K562 (cell line): ENCODE measurements at regions not wholly inside any gene's neighbourhood (a gene's known extent, or its start where the extent isn't known, plus 50 kb on each side); places are given as distances from the start of the nearest gene placed in this dataset.

Source experiments
- ATAC-seq: fragments of 200-7000 bp; cut with Tn5 transposase; 3 replicates; pipeline ENCODE4 v1.9.1; 2020; ENCODE audit warnings: moderate library complexity
- BruUV-seq: library from RNA; stranded (reverse); fragments of 400-500 nt; replicated peaks from 2 replicates; lab custom pipeline; 2021; lab: Mats Ljungman, UMichigan
- CTCF ChIA-PET: fragments of 300-600 bp; formaldehyde crosslinking; extraction: SDS; loops from one replicate; lab custom pipeline; 2021; ENCODE audit warnings: low intra/inter-chr PET ratio; lab: Yijun Ruan, JAX
- POLR2A ChIA-PET: fragments of 300-600, 350-650 bp; sonication (Branson Sonifier 250); formaldehyde crosslinking; extraction: SDS; loops from one replicate; lab custom pipeline; 2021; ENCODE audit warnings: antibody characterized with exemption, inconsistent platforms; lab: Yijun Ruan, JAX
- DNase-seq, 4 experiments: peaks; one replicate each; pipeline versions ENCODE4 v3.0.0 to v3.0.0-alpha.2; 2011 to 2018; ENCODE audit warnings: low spot score in 3 of 4, mixed read lengths in 3 of 4; ENCODE audit errors: extremely low read depth in 1 of 4
- FAIRE-seq: peaks from 2 replicates; lab custom pipeline; 2011; peaks lifted over from hg19 to GRCh38; lab: Jason Lieb, UNC
- H2AFZ ChIP-seq: 2 replicates; pipeline ENCODE4 v1.6.0; 2011; ENCODE audit warnings: low read depth, low read length, control low read depth, inconsistent platforms
- H3K27ac ChIP-seq: fragments of 200-600 bp; 3 replicates; pipeline ENCODE4 v1.8.0; 2011; ENCODE audit warnings: low read depth, mild to moderate bottlenecking, control low read depth, inconsistent platforms, low read length, moderate library complexity, mixed read lengths; ENCODE audit errors: extremely low read depth
- H3K27me3 ChIP-seq, 2 experiments: fragments of 300-600 bp in 1 of 2; 2 replicates in 1 of 2; 3 replicates in 1 of 2; pipeline versions ENCODE4 v1.6.0 to v1.8.0; 2011; ENCODE audit warnings: inconsistent platforms in 2 of 2, low read length in 2 of 2, mild to moderate bottlenecking in 1 of 2, mixed read lengths in 1 of 2, moderate library complexity in 1 of 2; ENCODE audit not compliant: control insufficient read depth in 2 of 2, insufficient read depth in 2 of 2
- H3K36me3 ChIP-seq: fragments of 300-600 bp; 3 replicates; pipeline ENCODE4 v1.8.0; 2011; ENCODE audit warnings: mild to moderate bottlenecking, low read length, inconsistent platforms; ENCODE audit not compliant: control insufficient read depth, insufficient read depth
- H3K4me1 ChIP-seq, 2 experiments: fragments of 200-600 bp in 1 of 2; replicated peaks in 1 of 2; 2 replicates in 1 of 2; 3 replicates in 1 of 2; pipeline versions ENCODE4 v1.5.1 to v1.8.0; 2011; ENCODE audit warnings: inconsistent platforms in 2 of 2, low read length in 2 of 2, mild to moderate bottlenecking in 1 of 2, mixed read lengths in 1 of 2, moderate library complexity in 1 of 2; ENCODE audit not compliant: control insufficient read depth in 2 of 2, insufficient read depth in 2 of 2
- H3K4me2 ChIP-seq: 2 replicates; pipeline ENCODE4 v1.6.1; 2011; ENCODE audit warnings: low read length, control low read depth, inconsistent platforms, mixed read lengths; ENCODE audit not compliant: insufficient read depth
- H3K4me3 ChIP-seq: fragments of 200-600 bp; sonication (generic), shearing (Covaris generic); 2 replicates; pipeline ENCODE4 v1.5.1; 2016; ENCODE audit warnings: control low read depth, inconsistent platforms
- H3K79me2 ChIP-seq: fragments of 200-600 bp; 3 replicates; pipeline ENCODE4 v1.8.0; 2011; ENCODE audit warnings: low read length, inconsistent platforms; ENCODE audit not compliant: control insufficient read depth, insufficient read depth
- H3K9ac ChIP-seq, 2 experiments: 2 replicates each; pipeline versions ENCODE4 v1.6.0 to v1.6.1; 2011; ENCODE audit warnings: low read depth in 2 of 2, low read length in 2 of 2, control low read depth in 1 of 2, inconsistent platforms in 1 of 2, mild to moderate bottlenecking in 1 of 2, mixed read lengths in 1 of 2; ENCODE audit not compliant: insufficient read depth in 1 of 2
- H3K9me1 ChIP-seq: one replicate; pipeline ENCODE4 v1.6.0; 2011; ENCODE audit warnings: inconsistent platforms, mild to moderate bottlenecking, low read length, moderate library complexity; ENCODE audit not compliant: control insufficient read depth, insufficient read depth
- H3K9me3 ChIP-seq: replicated peaks from 2 replicates; pipeline ENCODE4 v1.5.1; 2011; ENCODE audit warnings: low read depth, low read length, inconsistent platforms; ENCODE audit not compliant: control insufficient read depth, insufficient read depth
- H4K20me1 ChIP-seq: replicated peaks from 2 replicates; pipeline ENCODE4 v1.6.1; 2011; ENCODE audit warnings: low read length, inconsistent platforms, mixed read lengths; ENCODE audit not compliant: control insufficient read depth, insufficient read depth
- CHD7 ChIP-seq: fragments of 200-600 bp; sonication (generic); IDR thresholded peaks from one replicate; pipeline ENCODE4 v1.6.1; 2012; ENCODE audit warnings: mild to moderate bottlenecking, low read depth, low read length, inconsistent platforms
- ILF3 ChIP-seq: fragments of 450-650 bp; IDR thresholded peaks from 2 replicates; pipeline ENCODE4 v1.6.1; 2018; ENCODE audit warnings: antibody characterized with exemption, mild to moderate bottlenecking, moderate library complexity, borderline replicate concordance
- RNF2 ChIP-seq: sonication (generic); IDR thresholded peaks from 2 replicates; pipeline ENCODE4 v1.6.1; 2016
- RUNX1 ChIP-seq: sonication (generic); IDR thresholded peaks from 2 replicates; pipeline ENCODE4 v1.6.1; 2016; ENCODE audit warnings: antibody characterized with exemption, low read depth
- TRIM24 ChIP-seq, 2 experiments: fragments of 450-650 bp; IDR thresholded peaks; 2 replicates each; pipeline ENCODE4 v1.6.1; 2016
- WGBS: fragments of 100-300 bp; shearing (Covaris generic); methylation state at CpG from one replicate; pipeline ENCODE4 v1.1.6; 2016; ENCODE audit warnings: low coverage, mixed read lengths; ENCODE audit not compliant: insufficient coverage; ENCODE audit errors: missing lambda C conversion rate; 5-methylcytosine and 5-hydroxymethylcytosine counted together
- in situ Hi-C: fragments of 300-500 bp; cut with MboI; formaldehyde crosslinking; loops from 4 replicates; pipeline ENCODE4 v1.15.0; 2018; ENCODE audit warnings: inconsistent platforms, mixed read lengths
- intact Hi-C: fragments of 100-400 bp; cut with micrococcal nuclease; formaldehyde crosslinking; loops from 2 replicates; pipeline ENCODE4 v1.14.2; 2022
- TF ChIP-seq, protein P1 (sequence below): fragments of 250-450 bp; sonication (Bioruptor Pico); IDR thresholded peaks from 2 replicates; pipeline ENCODE4 v1.8.0; 2021; ENCODE audit warnings: moderate library complexity, mild to moderate bottlenecking, inconsistent platforms
- TF ChIP-seq, protein P2 (sequence below): fragments of 450-650 bp; IDR thresholded peaks from 2 replicates; pipeline ENCODE4 v1.6.1; 2018; ENCODE audit warnings: mild to moderate bottlenecking, low read depth; ENCODE audit not compliant: partially characterized antibody
- TF ChIP-seq, protein P3 (sequence below): IDR thresholded peaks from 2 replicates; pipeline ENCODE4 v1.6.1; 2011; ENCODE audit not compliant: insufficient read length; ENCODE audit errors: extremely low read depth

DNA sequence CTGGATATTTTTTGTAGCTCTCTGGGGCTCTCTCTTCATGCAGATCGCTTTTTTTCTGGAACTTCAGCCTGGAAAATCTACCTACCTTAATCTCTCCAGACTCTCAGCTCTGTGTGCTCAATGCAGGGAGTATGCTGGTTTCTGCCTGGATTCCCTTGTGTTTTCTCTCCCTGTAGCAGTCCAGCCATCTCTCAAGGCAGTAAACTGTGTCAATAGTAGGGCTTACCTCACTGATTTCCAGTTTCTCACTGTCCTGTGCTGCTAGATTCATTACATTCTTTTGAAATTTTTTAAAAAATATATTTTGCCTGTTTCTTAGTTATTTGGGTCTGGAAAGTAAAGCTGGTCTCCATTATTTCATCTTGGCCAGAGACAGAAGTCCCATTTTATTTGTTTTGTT, 951.4 kb downstream of the NR2F1-AS1 start:
- Histone ChIP-seq H3K9me1 (no peaks in the 10 kb centered on the region), H3K9ac (no peak overlapping the region), H4K20me1 (no peaks in the 10 kb centered on the region), H3K79me2 (no peaks in the 10 kb centered on the region), H2AFZ (no peak overlapping the region), H3K4me1 (no peaks in the 10 kb centered on the region), H3K9me3 (0 out of 2 replicates have a peak, but pooled peaks cover 2% of the 10 kb centered on the region), H3K4me2 (no peak overlapping the region), H3K27me3 (no peaks in the 10 kb centered on the region), H3K4me3 (no peak overlapping the region), H3K36me3 (no peaks in the 10 kb centered on the region), H3K27ac (no peak overlapping the region)
- FAIRE-seq (no peak), DNase-seq (no peak), ATAC-seq (no peak)
- WGBS, result 0% methylated on average over 1 of the region's 1 CpG
- in situ Hi-C loops (no loop called here), intact Hi-C loops (no loop called here)
- BruUV-seq, result no TSS peak
- ChIA-PET POLR2A (no interaction called here), CTCF (no interaction called here)
- TF ChIP-seq, protein P1, sequence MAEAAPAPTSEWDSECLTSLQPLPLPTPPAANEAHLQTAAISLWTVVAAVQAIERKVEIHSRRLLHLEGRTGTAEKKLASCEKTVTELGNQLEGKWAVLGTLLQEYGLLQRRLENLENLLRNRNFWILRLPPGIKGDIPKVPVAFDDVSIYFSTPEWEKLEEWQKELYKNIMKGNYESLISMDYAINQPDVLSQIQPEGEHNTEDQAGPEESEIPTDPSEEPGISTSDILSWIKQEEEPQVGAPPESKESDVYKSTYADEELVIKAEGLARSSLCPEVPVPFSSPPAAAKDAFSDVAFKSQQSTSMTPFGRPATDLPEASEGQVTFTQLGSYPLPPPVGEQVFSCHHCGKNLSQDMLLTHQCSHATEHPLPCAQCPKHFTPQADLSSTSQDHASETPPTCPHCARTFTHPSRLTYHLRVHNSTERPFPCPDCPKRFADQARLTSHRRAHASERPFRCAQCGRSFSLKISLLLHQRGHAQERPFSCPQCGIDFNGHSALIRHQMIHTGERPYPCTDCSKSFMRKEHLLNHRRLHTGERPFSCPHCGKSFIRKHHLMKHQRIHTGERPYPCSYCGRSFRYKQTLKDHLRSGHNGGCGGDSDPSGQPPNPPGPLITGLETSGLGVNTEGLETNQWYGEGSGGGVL (CRISPR knock-in tag), result no peak
- TF ChIP-seq RNF2 (no peak), RUNX1 (no peak), CHD7 (no peak), TRIM24 (IDR thresholded peaks at IDR 0.05) (no peak), ILF3 (no peak)
- TF ChIP-seq, protein P2, sequence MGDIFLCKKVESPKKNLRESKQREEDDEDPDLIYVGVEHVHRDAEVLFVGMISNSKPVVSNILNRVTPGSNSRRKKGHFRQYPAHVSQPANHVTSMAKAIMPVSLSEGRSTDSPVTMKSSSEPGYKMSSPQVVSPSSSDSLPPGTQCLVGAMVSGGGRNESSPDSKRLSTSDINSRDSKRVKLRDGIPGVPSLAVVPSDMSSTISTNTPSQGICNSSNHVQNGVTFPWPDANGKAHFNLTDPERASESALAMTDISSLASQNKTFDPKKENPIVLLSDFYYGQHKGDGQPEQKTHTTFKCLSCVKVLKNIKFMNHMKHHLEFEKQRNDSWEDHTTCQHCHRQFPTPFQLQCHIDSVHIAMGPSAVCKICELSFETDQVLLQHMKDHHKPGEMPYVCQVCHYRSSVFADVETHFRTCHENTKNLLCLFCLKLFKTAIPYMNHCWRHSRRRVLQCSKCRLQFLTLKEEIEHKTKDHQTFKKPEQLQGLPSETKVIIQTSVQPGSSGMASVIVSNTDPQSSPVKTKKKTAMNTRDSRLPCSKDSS, result no peak
- TF ChIP-seq, protein P3, sequence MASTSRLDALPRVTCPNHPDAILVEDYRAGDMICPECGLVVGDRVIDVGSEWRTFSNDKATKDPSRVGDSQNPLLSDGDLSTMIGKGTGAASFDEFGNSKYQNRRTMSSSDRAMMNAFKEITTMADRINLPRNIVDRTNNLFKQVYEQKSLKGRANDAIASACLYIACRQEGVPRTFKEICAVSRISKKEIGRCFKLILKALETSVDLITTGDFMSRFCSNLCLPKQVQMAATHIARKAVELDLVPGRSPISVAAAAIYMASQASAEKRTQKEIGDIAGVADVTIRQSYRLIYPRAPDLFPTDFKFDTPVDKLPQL, result no peak
